NCI-H69 (cell line): ENCODE measurements at regions not wholly inside any gene's neighbourhood (a gene's known extent, or its start where the extent isn't known, plus 50 kb on each side); places are given as distances from the start of the nearest gene placed in this dataset.

Experiments used
- DNase-seq: peaks from one replicate; lab custom pipeline; 2025; lab: John Stamatoyannopoulos, UW

- no peak for DNase-seq
Observed at GRCh38 chr2:21253311-21254027, 129.7 kb downstream of the TDRD15 start.

DNA sequence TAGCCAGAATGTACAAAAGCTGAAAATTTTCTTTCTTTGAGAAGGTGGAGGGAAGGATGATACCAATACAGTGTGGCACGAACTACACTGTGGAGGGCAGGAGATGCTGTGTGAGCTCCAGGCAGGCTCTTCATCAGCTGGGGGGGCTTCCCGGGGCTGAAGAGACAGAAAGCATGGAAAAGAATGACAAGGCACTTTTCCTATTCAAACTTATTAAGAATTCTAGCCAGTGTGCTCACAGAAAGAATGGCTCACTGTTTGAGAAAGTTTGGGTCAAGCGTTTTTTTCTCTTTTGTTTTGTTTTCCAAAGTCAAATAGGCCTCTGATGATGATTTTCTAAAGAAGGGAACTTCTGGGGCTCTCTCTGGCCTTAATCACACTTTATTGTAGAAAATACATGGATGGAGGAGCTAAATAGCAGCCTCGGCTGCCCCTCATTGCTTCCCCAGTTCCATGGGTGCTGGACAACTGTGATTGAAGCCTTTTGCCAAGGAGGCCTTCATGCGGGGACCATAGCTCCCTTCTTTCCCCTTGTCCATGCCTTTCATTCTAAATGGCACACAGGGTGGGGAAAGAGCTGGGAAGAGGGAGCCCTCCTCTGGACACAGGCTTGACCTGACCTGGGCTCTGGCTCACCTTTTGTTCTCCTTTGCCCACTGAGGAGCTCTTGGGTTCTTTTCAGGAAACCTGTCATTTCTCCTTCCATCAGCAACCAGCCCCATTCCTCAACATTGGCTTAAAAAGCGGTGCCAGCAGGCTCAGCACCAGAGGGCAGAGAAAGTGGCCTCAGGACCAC, 130.6 kb downstream of the TDRD15 start:
- DNase-seq = no peak

DNA sequence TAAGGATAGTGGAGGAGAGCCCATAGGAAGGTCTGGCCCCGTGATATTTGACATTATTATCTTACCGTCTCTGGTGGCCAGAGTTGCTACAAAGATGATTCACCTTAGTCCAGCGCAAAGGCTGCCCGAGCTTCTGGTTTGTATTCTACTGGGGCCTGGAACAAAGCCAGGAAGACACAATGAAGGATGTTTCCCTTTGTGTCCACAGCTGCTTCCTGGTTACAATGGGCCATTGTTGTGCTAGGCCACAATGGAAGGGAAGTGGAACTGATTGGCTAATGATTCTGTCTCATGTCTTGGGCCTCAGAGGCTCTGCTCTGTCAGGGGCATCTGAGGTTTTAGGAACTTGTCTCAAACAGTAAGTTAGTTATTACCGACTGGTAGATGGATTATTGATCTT, 132.2 kb downstream of the TDRD15 start:
- peak; percentile 43 for DNase-seq

GRCh38 chr2:21257621-21258020, 133.9 kb downstream of the TDRD15 start:
- DNase-seq = no peak

GRCh38 chr2:21258082-21258481, 134.3 kb downstream of the TDRD15 start:
- no peak for DNase-seq

DNA sequence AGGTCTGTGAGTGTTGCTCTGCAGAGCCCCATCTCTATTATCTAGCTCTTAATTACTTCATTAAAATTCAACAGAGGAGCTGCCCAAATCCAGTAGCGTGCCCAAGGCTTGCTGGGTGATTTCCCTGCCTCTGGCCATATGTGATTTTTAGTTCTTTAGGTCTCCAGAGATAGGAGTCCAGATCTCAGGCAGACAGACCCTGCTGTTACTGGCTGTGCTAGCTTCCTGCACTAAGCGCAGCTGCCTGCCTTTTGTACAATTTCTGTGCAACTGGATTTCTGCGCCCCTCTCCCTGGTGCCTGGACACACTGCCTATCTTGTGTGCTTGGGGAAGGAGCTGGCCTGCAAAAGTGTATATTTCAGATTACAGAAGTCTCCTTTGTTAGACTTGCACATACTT, 136.5 kb downstream of the TDRD15 start:
- peak; percentile 1 for DNase-seq

GRCh38 chr2:21261591-21261990, 137.8 kb downstream of the TDRD15 start:
- DNase-seq = no peak

DNA sequence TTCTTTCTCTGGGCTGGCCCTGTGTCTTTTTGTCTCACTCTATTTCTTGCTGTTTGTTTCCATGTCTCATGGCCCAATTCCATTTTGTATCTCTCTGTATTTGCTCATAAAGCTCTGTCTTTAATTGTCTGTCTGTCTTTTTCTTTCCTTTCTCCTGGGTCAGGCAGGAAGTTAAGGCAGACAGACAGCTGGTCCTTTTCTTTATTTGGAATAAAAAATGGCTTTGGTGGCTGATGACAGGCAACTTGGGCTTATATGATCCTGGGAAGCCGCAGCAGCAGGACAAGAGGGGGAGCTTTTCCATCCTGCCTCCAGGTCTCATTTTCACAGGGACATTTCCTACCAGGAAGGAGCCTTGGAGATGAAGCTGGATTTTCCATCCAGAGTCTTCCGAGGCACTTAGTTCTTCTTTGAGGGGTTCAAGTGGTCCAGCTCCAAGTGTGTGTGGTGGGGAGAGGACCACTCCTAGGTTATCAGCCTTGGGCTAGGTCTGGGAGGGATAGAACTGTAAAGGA, 138.7 kb downstream of the TDRD15 start:
- DNase-seq = no peak

DNA sequence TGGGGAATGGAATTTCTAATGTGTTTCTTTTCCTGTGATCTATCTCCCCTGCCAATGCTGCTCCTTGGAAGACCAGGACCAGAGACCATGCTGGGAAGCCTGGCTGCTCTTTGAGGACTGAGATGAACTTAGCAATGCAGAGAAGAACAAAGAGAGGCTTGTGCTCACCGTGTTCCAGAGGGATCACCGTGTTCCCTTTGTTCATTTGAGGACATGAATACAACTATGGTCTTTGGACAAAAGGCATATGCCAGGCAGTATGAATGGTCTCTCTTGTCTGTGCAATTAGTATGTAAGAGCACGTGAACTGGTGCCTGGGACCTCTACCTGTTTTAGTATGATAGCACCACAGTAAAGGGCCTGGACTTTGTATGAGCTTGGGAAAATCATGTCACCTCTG, 139.9 kb downstream of the TDRD15 start:
- no peak for DNase-seq

GRCh38 chr2:21265752-21266151, 142.0 kb downstream of the TDRD15 start:
- no peak for DNase-seq

DNA sequence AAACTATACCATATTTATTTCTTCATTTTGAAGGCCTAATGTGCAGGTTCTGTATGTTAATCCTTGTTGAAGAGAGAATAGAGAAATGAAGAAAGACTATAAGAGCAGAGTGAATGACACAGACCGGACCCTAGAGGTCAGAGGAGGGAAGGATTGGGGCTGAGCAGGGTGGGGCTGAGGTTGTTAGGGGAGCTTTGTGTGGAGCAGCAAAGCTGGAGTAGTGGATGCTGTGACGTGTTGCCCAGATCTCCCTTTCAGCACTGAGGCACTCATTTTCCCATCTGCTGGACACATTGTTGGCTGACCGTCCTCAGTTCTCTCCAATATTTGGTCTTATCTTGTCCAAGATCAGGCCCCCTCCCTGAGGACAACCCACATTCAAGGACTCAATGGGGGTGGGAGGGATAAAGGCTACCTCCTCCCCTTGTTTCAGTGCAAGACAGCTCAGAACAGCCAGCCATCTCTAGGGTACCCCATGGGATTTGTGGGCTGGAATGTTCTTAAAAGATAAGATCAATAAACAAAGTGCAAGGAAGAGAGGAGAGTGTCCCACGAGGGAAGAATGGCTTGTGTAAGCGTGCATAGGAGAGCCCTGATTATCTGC, 143.6 kb downstream of the TDRD15 start:
- no peak for DNase-seq

DNA sequence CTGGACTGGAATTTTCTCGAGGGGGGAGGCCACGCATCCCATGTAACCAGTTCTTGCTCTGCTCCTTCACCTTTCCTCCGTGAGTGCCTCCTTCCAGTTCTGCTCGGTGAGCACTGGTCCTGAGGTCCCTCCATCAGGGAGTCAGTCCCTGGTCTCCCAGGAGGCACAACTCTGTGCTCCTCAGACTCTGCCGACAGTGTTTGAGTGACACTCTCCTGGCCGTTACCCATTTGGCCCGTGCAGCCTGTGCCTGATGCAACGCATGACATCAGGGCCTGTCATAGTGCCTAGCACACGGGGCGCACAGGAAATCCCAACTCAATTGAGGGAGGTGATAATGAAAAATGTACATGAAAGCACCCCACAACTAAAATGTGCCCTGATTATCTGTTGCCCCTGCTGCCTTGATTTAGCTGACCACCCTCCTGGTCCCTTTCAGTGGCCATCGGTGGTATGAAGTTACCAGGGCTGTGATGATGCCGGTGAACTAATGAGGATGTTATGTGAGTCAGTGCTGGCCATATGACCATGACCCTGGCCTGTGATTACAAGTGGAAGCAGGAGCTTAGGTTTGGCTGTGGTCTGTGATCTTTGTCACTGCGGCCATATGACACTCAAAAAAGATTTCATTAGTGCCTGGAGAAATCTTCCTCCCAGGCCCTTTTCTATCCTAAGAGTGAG, 144.6 kb downstream of the TDRD15 start:
- DNase-seq = no peak

- DNase-seq = no peak
Observed at GRCh38 chr2:21268878-21269224, 145.1 kb downstream of the TDRD15 start.

- no peak for DNase-seq
Observed at GRCh38 chr2:21269382-21269781, 145.6 kb downstream of the TDRD15 start.

DNA sequence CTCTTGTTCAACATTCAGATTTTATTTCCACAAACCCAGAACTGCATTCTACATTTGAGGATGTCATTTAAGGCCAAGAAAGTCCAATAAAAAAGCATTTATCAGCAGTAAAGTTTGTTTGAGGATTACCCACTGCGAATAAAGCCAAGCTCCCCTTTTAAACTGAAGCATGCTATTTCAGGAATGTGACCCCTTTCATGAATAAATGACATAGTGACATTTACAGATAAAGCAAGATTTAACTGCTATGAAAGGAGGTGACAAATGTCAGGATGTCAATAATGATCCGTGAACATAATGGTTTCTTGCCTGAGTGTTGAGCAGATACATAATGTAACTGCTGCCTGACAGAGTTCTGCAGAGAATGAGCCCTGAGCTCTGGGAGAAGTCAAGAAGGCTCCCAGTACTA, 146.3 kb downstream of the TDRD15 start:
- no peak for DNase-seq

GRCh38 chr2:21270708-21271122, 146.9 kb downstream of the TDRD15 start:
- no peak for DNase-seq

DNA sequence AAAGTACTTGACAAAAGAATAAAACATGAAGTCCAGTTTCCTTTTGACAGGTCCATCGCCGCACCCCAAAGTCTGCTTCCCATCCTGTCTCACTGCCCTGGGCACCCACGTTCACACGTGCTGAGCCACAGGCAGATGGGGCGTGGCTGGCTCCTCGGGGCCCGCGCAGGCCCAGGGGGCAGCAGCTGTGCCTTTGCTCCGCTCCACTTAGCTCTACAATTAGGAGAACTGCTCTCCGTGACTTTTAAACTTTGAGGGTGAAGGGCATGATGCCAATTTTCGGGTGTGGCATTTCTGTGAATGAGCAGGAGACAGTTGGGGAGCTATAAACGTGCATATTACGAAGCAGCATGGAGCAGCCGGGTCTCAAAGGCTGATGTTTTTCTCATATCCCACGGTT, 152.4 kb downstream of the TDRD15 start:
- DNase-seq = peak; percentile 14

DNA sequence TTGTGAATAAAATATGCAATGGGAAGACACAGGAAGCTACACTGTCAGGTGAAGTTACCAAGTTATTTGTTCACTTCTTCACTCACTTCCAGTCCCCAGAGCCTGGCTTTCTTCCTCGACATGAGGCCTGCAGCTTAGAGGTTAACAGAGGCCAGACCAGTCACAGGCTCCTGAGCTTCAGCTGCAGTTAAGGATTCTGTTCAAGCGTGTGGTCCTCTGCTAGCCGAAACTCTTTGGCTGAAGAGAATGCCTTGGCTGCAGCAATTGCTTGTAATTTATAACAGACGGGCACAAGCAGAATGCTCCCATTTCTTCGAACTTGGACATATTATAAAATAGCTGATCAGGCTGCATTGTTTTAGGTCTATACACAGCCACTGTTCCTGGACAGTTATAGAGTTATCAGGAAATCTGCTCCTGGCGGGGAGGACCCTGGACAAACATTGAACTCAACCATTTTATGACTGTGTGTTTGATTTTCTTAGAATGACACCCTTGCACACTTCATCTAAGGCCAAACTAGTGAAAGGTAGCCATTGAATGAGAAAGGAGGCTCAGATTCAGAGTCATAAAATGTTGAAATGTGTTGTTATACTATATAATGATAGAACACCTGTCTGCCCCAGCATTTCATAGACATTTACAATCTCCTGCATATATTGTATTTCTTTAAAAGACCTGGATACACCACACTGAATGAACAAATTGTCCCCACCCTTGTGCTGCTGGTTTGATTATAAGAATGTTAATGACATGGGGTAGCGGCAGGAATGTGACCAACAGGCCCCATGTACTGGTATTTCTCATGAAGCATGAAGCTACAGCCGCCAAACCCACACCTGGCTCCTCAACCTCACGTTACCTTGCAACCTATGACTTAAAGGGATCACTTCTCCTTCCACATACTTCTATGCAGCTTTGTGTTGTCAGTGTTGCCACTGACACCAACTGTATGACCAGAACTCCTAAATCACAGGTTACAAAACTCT, 153.6 kb downstream of the TDRD15 start:
- no peak for DNase-seq

DNA sequence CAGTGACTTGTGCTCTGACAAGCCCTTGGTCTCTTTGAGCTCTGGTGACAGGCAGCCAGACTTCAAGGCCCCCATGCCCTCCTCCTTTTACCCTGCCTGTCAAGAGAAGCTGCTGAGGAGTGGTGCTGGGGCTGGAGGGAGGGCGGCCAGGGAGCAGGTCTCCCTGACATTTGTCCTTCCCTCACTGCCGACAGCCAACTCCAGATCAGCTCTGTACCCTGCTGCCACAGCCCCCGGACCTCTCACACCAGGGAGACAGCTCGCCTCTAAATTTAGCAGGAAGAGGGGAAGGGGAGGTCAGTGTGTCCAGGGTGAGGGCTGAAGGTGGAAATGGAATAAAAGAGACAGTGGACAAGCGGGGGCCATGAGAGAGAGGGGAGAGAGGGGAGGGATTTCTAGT, 155.8 kb downstream of the TDRD15 start:
- DNase-seq = no peak

DNA sequence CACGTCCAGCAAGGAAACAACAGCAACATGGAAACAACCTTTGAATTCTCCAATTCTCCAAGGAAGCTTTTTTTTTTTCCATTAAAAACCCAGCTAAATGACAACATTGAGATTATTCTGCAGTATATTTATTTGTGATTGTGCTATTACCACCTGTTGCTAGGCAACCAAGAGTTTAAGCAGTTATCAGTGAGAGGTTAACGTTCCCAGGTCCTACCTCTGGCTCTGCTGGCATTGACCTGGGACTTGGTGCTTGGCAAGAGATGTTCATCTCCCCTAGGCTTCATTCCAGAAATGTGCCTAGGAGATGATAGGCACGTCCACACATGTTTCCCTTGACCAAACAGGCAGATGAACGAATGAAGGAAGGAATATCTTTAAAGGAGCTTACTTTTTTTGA, 157.0 kb downstream of the TDRD15 start:
- DNase-seq = no peak

DNA sequence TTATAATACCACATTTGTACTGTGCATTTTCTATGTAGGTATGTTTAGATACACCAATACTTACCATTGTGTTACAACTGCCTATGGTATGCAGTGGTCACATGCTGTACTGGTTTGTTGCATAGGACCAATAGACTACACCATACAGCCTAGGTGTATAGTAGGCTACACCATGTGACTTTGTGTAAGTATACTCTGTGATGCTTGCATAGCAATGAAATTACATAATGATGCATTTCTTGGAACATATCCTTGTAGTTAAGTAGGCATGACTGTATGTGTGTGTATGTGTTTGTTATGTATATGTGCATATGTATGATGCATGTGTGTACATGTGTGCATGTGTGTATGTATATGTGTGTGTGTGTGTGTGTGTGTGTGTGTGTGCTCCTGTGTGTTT, 157.6 kb downstream of the TDRD15 start:
- DNase-seq = no peak
